H1 (cell line): ENCODE measurements at regions not wholly inside any gene's neighbourhood (a gene's known extent, or its start where the extent isn't known, plus 50 kb on each side); places are given as distances from the start of the nearest gene placed in this dataset.

Source experiments
- CTCF ChIA-PET: fragments of 300-600 bp; sonication (Branson Sonifier 250); formaldehyde crosslinking; loops from one replicate; lab custom pipeline; 2021; ENCODE audit not compliant: partially characterized antibody; lab: Charles Lee
- POLR2A ChIA-PET: fragments of 300-600 bp; sonication (Branson Sonifier 250); formaldehyde crosslinking; loops from one replicate; lab custom pipeline; 2021; ENCODE audit warnings: inconsistent platforms; ENCODE audit not compliant: partially characterized antibody; lab: Charles Lee
- DNase-seq, 2 experiments: peaks; one replicate each; pipeline versions ENCODE4 v3.0.0 to v3.0.0-alpha.2; 2010 to 2022; ENCODE audit warnings: low spot score in 2 of 2, low read depth in 1 of 2, mixed read lengths in 1 of 2
- FAIRE-seq: peaks from 2 replicates; lab custom pipeline; 2011; peaks lifted over from hg19 to GRCh38; lab: Jason Lieb, UNC
- H2AFZ ChIP-seq: 2 replicates; pipeline ENCODE4 v1.8.1; 2012; ENCODE audit warnings: low read length, inconsistent platforms
- H2AK5ac ChIP-seq: 2 replicates; pipeline ENCODE4 v1.6.1; 2013; ENCODE audit warnings: low read depth, low read length
- H2BK120ac ChIP-seq: replicated peaks from 2 replicates; pipeline ENCODE3; 2013; ENCODE audit warnings: low read depth, low read length, inconsistent platforms
- H2BK12ac ChIP-seq: 2 replicates; pipeline ENCODE4 v1.6.1; 2013; ENCODE audit warnings: low read depth, low read length
- H2BK15ac ChIP-seq: 2 replicates; pipeline ENCODE4 v1.6.1; 2013; ENCODE audit warnings: low read length
- H2BK20ac ChIP-seq: 2 replicates; pipeline ENCODE4 v1.6.1; 2013; ENCODE audit warnings: low read length
- H2BK5ac ChIP-seq: 2 replicates; pipeline ENCODE4 v1.6.1; 2013; ENCODE audit warnings: low read depth, low read length
- H3K14ac ChIP-seq: 2 replicates; pipeline ENCODE4 v1.6.1; 2013; ENCODE audit warnings: inconsistent platforms; ENCODE audit not compliant: insufficient read length
- H3K18ac ChIP-seq: 2 replicates; pipeline ENCODE4 v1.6.1; 2013; ENCODE audit warnings: low read length; ENCODE audit errors: extremely low read depth
- H3K23ac ChIP-seq: 2 replicates; pipeline ENCODE4 v1.6.1; 2013; ENCODE audit warnings: inconsistent platforms; ENCODE audit not compliant: insufficient read length
- H3K23me2 ChIP-seq: 2 replicates; pipeline ENCODE4 v1.6.1; 2013; ENCODE audit warnings: low read depth, low read length
- H3K27ac ChIP-seq: 2 replicates; pipeline ENCODE4 v1.6.1; 2011; ENCODE audit warnings: low read depth, low read length, inconsistent platforms
- H3K27me3 ChIP-seq, 4 experiments: replicated peaks in 1 of 4; 1 replicate in 1 of 4; 2 replicates in 3 of 4; pipeline versions ENCODE4 v1.6.1 to v1.8.1; 2011 to 2013; ENCODE audit warnings: low read length in 3 of 4, mild to moderate bottlenecking in 3 of 4, inconsistent platforms in 2 of 4, mixed read lengths in 2 of 4, moderate library complexity in 1 of 4; ENCODE audit not compliant: control insufficient read depth in 3 of 4, insufficient read depth in 3 of 4; ENCODE audit errors: extremely low read depth in 1 of 4
- H3K36me3 ChIP-seq, 4 experiments: 2 replicates each; pipeline versions ENCODE4 v1.6.1 to v1.8.1; 2011 to 2013; ENCODE audit warnings: mild to moderate bottlenecking in 4 of 4, low read length in 3 of 4, moderate library complexity in 2 of 4, control low read depth in 1 of 4, inconsistent platforms in 1 of 4; ENCODE audit not compliant: insufficient read depth in 4 of 4, control insufficient read depth in 2 of 4
- H3K4ac ChIP-seq: replicated peaks from 2 replicates; pipeline ENCODE3; 2013; ENCODE audit warnings: low read length, low read depth, mixed read lengths, inconsistent platforms; ENCODE audit not compliant: insufficient read length
- H3K4me1 ChIP-seq, 4 experiments: replicated peaks in 1 of 4; 1 replicate in 1 of 4; 2 replicates in 3 of 4; pipeline versions ENCODE4 v1.6.1 to v1.8.1; 2011 to 2013; ENCODE audit warnings: low read length in 3 of 4, inconsistent platforms in 2 of 4, mixed read lengths in 1 of 4; ENCODE audit not compliant: insufficient read depth in 4 of 4, control insufficient read depth in 3 of 4
- H3K4me2 ChIP-seq, 2 experiments: 2 replicates each; pipeline versions ENCODE4 v1.6.1 to v1.8.1; 2011 to 2013; ENCODE audit warnings: low read depth in 2 of 2, low read length in 2 of 2, control low read depth in 1 of 2, inconsistent platforms in 1 of 2, mild to moderate bottlenecking in 1 of 2; ENCODE audit not compliant: insufficient read depth in 1 of 2
- H3K4me3 ChIP-seq, 4 experiments: fragments of 200-600, 300-600 bp in 1 of 4; sonication (generic), shearing (Covaris generic), sonication (Bioruptor Twin) in 1 of 4; 2 replicates each; pipeline versions ENCODE4 v1.5.1 to v1.8.1; 2011 to 2016; ENCODE audit warnings: low read length in 4 of 4, low read depth in 3 of 4, control low read depth in 2 of 4, inconsistent platforms in 2 of 4, mild to moderate bottlenecking in 2 of 4, mixed read lengths in 1 of 4, moderate library complexity in 1 of 4; ENCODE audit not compliant: insufficient read depth in 2 of 4; ENCODE audit errors: extremely low read depth in 1 of 4
- H3K56ac ChIP-seq: replicated peaks from 2 replicates; pipeline ENCODE3; 2013; ENCODE audit warnings: low read depth, mild to moderate bottlenecking, mixed read lengths, low read length, inconsistent platforms; ENCODE audit not compliant: insufficient read length
- H3K79me1 ChIP-seq: 2 replicates; pipeline ENCODE4 v1.6.1; 2013; ENCODE audit warnings: low read depth, low read length, control low read depth
- H3K79me2 ChIP-seq, 2 experiments: 2 replicates each; pipeline versions ENCODE4 v1.6.1 to v1.8.1; 2012 to 2013; ENCODE audit warnings: low read length in 2 of 2, mild to moderate bottlenecking in 2 of 2, inconsistent platforms in 1 of 2; ENCODE audit not compliant: insufficient read depth in 2 of 2, control insufficient read depth in 1 of 2
- H3K9ac ChIP-seq, 4 experiments: replicated peaks in 1 of 4; 1 replicate in 1 of 4; 2 replicates in 3 of 4; pipeline versions ENCODE4 v1.6.1 to v1.8.1; 2011 to 2013; ENCODE audit warnings: low read depth in 3 of 4, low read length in 3 of 4, control low read depth in 2 of 4, mild to moderate bottlenecking in 2 of 4, moderate library complexity in 2 of 4, inconsistent platforms in 1 of 4; ENCODE audit errors: extremely low read depth in 1 of 4
- H3K9me3 ChIP-seq, 2 experiments: 2 replicates each; pipeline versions ENCODE4 v1.6.1 to v1.8.1; 2012 to 2013; ENCODE audit warnings: mild to moderate bottlenecking in 2 of 2, moderate library complexity in 2 of 2, control low read depth in 1 of 2, inconsistent platforms in 1 of 2, low read depth in 1 of 2, low read length in 1 of 2, mixed read lengths in 1 of 2; ENCODE audit not compliant: insufficient read depth in 2 of 2
- H4K20me1 ChIP-seq, 2 experiments: replicated peaks in 1 of 2; 2 replicates each; pipeline versions ENCODE3 to v1.8.1; 2011 to 2013; ENCODE audit warnings: inconsistent platforms in 2 of 2, low read length in 2 of 2, mild to moderate bottlenecking in 1 of 2; ENCODE audit not compliant: insufficient read depth in 2 of 2, control insufficient read depth in 1 of 2
- H4K5ac ChIP-seq: 2 replicates; pipeline ENCODE4 v1.6.1; 2013; ENCODE audit warnings: low read length, low read depth, mixed read lengths, inconsistent platforms; ENCODE audit not compliant: insufficient read length
- H4K8ac ChIP-seq: 2 replicates; pipeline ENCODE4 v1.8.0; 2013; ENCODE audit warnings: mild to moderate bottlenecking, moderate library complexity, low read length, inconsistent platforms; ENCODE audit not compliant: insufficient read depth; ENCODE audit errors: extremely low read depth
- H4K91ac ChIP-seq: replicated peaks from 2 replicates; pipeline ENCODE3; 2013; ENCODE audit warnings: low read length, mixed read lengths, inconsistent platforms; ENCODE audit not compliant: insufficient read length
- ATF2 ChIP-seq: IDR thresholded peaks from 2 replicates; pipeline ENCODE4 v1.6.1; 2012; ENCODE audit warnings: low read length, inconsistent platforms
- ATF3 ChIP-seq: IDR thresholded peaks from 2 replicates; pipeline ENCODE4 v1.6.1; 2011; ENCODE audit warnings: low read depth, mild to moderate bottlenecking, low read length; ENCODE audit not compliant: insufficient read depth
- EZH2 ChIP-seq: fragments of 200-600 bp; sonication (generic); IDR thresholded peaks from 2 replicates; pipeline ENCODE4 v1.7.1; 2012; ENCODE audit warnings: low read depth, mild to moderate bottlenecking, moderate library complexity, low read length, inconsistent platforms; ENCODE audit not compliant: severe bottlenecking
- JUND ChIP-seq: IDR thresholded peaks from 2 replicates; pipeline ENCODE4 v1.6.1; 2011; ENCODE audit warnings: mild to moderate bottlenecking, improper control_type of control experiment, low read length
- KDM5A ChIP-seq: fragments of 200-600 bp; IDR thresholded peaks from 2 replicates; pipeline ENCODE4 v1.7.1; 2012; ENCODE audit warnings: mild to moderate bottlenecking, low read length, inconsistent platforms, mixed read lengths
- NRF1 ChIP-seq: IDR thresholded peaks from 2 replicates; pipeline ENCODE4 v1.6.1; 2011; ENCODE audit warnings: mild to moderate bottlenecking, low read depth, low read length, improper control_type of control experiment
- PHF8 ChIP-seq: fragments of 200-600 bp; sonication (generic); conservative IDR thresholded peaks from 2 replicates; pipeline ENCODE4 v1.7.1; 2012; ENCODE audit warnings: low read depth, mild to moderate bottlenecking, inconsistent platforms, low read length, moderate library complexity
- POU5F1 ChIP-seq: IDR thresholded peaks from 2 replicates; pipeline ENCODE4 v1.6.1; 2011; ENCODE audit warnings: low read depth, mild to moderate bottlenecking, low read length, moderate library complexity
- SAP30 ChIP-seq: fragments of 300-600 bp; sonication (generic); IDR thresholded peaks from 2 replicates; pipeline ENCODE4 v1.7.1; 2012; ENCODE audit warnings: low read length, moderate library complexity, mild to moderate bottlenecking, inconsistent platforms; ENCODE audit not compliant: insufficient read depth, insufficient replicate concordance
- SIRT6 ChIP-seq: IDR thresholded peaks from one replicate; pipeline ENCODE4 v1.7.1; 2012; ENCODE audit warnings: low read length, inconsistent platforms
- SP4 ChIP-seq: IDR thresholded peaks from 2 replicates; pipeline ENCODE4 v1.6.1; 2012; ENCODE audit warnings: low read length, inconsistent platforms
- TBP ChIP-seq: IDR thresholded peaks from 2 replicates; pipeline ENCODE4 v1.6.1; 2011; ENCODE audit warnings: low read depth, low read length, improper control_type of control experiment
- WGBS, 2 experiments: shearing (Covaris generic) in 1 of 2; methylation state at CpG; one replicate each; pipeline versions ENCODE4 v1.1.6 to v1.1.7; 2013 to 2015; ENCODE audit warnings: low lambda C conversion rate in 2 of 2, mixed read lengths in 2 of 2, inconsistent platforms in 1 of 2, low coverage in 1 of 2, missing lambda C conversion rate in 1 of 2; ENCODE audit not compliant: insufficient replicate concordance in 2 of 2, insufficient coverage in 1 of 2, insufficient read length in 1 of 2; ENCODE audit errors: extremely low coverage in 1 of 2, missing lambda C conversion rate in 1 of 2; 5-methylcytosine and 5-hydroxymethylcytosine counted together

GRCh38 chr5:41670216-41670615, 159.8 kb upstream of the PLCXD3 start (continued):
- no peak for TF ChIP-seq SAP30
- TF ChIP-seq, all 59 proteins: peak for 0

GRCh38 chr5:41661254-41661653, 150.9 kb upstream of the PLCXD3 start:
- H3K4me2 ChIP-seq: no peak overlapping the region
- no peak for FAIRE-seq
- H2BK5ac ChIP-seq: no peak overlapping the region
- no peak overlapping the region for H3K27ac ChIP-seq
- no peaks in the 10 kb centered on the region for H3K79me1 ChIP-seq
- no peaks in the 10 kb centered on the region for H4K20me1 ChIP-seq
- no peak overlapping the region for H2BK20ac ChIP-seq
- H3K4me1 ChIP-seq: no peaks in the 10 kb centered on the region
- H3K14ac ChIP-seq: no peak overlapping the region
- H3K23me2 ChIP-seq: no peaks in the 10 kb centered on the region
- DNase-seq: no peak
- no peak overlapping the region for H4K91ac ChIP-seq
- no peak overlapping the region for H3K23ac ChIP-seq
- 86% methylated on average over 3 of the region's 3 CpGs; no CpG with 5 or more reads in 1 of the 2 experiments for WGBS, 2 experiments
- H3K9ac ChIP-seq: no peak overlapping the region
- H2AK5ac ChIP-seq: no peak overlapping the region
- H4K5ac ChIP-seq: no peak overlapping the region
- no peaks in the 10 kb centered on the region for H3K36me3 ChIP-seq
- H2AFZ ChIP-seq: no peak overlapping the region
- H4K8ac ChIP-seq: no peak overlapping the region
- no peaks in the 10 kb centered on the region for H3K9me3 ChIP-seq
- ChIA-PET POLR2A (no interaction called here), CTCF (no interaction called here)
- H3K4me3 ChIP-seq: no peak overlapping the region
- no peaks in the 10 kb centered on the region for H3K27me3 ChIP-seq
- H3K79me2 ChIP-seq: no peaks in the 10 kb centered on the region
- H3K18ac ChIP-seq: no peak overlapping the region
- H2BK120ac ChIP-seq: no peak overlapping the region
- H2BK15ac ChIP-seq: no peak overlapping the region
- H2BK12ac ChIP-seq: no peak overlapping the region
- H3K56ac ChIP-seq: no peak overlapping the region
- H3K4ac ChIP-seq: no peak overlapping the region
- no peak for TF ChIP-seq POU5F1
- no peak for TF ChIP-seq SP4
- no peak for TF ChIP-seq PHF8
- no peak for TF ChIP-seq KDM5A
- TF ChIP-seq ATF3: no peak
- no peak for TF ChIP-seq NRF1
- no peak for TF ChIP-seq ATF2
- TF ChIP-seq JUND: no peak
- TF ChIP-seq TBP: no peak
- no peak for TF ChIP-seq EZH2
- no peak for TF ChIP-seq SIRT6
